Epithelial cell of proximal tubule (primary cell): ENCODE measurements at regions not wholly inside any gene's neighbourhood (a gene's known extent, or its start where the extent isn't known, plus 50 kb on each side); places are given as distances from the start of the nearest gene placed in this dataset.
"Not testable (repeated sequence)": the region's sequence is repeated elsewhere in the genome, so short reads cannot be mapped to it uniquely, and the experiment has no call there.

ENCODE experiments used
- DNase-seq: peaks from one replicate; pipeline ENCODE4 v3.0.0-alpha.2; 2011; ENCODE audit warnings: low read depth
- H3K4me3 ChIP-seq: 2 replicates; pipeline ENCODE4 v1.5.1; 2011; ENCODE audit warnings: low read depth, mild to moderate bottlenecking, low read length
- CTCF ChIP-seq: conservative IDR thresholded peaks from 2 replicates; pipeline ENCODE4 v1.5.1; 2012; ENCODE audit warnings: low read depth, mild to moderate bottlenecking, low read length

GRCh38 chr5:90264689-90265544, 144.6 kb downstream of the CETN3 start:
- peak; percentile 3 for DNase-seq
- peak; percentile 99 for TF ChIP-seq CTCF
- no peak overlapping the region for H3K4me3 ChIP-seq

GRCh38 chr5:90263102-90263820, 146.3 kb downstream of the CETN3 start:
- no peak overlapping the region for H3K4me3 ChIP-seq
- DNase-seq, result no peak
- TF ChIP-seq CTCF, result no peak

- no peak overlapping the region for H3K4me3 ChIP-seq
- no peak for TF ChIP-seq CTCF
Measured at GRCh38 chr5:90251447-90251846, 158.1 kb downstream of the CETN3 start.

DNA sequence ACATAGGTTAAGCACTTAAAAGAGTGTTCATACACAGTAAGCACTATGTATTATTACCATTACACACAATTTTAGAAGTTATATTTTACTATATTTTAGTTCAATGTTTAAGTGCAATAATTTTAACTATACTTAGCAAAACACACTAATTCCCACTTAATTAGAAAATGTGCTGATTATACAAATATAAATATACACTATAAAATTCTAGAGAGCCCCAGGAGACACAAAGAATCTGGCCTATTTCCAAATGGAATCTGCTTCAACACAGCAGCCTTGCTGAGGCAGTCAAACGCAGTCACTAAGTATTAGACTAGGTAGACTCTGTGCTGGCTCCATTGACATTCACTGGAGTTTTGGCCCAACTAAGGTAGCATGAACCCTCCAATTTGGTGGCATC, 160.9 kb downstream of the CETN3 start:
- no peak for TF ChIP-seq CTCF
- no peak for DNase-seq
- no peak overlapping the region for H3K4me3 ChIP-seq

More at GRCh38 chr5:90251447-90251846, 158.1 kb downstream of the CETN3 start:
- no peak for DNase-seq

DNA sequence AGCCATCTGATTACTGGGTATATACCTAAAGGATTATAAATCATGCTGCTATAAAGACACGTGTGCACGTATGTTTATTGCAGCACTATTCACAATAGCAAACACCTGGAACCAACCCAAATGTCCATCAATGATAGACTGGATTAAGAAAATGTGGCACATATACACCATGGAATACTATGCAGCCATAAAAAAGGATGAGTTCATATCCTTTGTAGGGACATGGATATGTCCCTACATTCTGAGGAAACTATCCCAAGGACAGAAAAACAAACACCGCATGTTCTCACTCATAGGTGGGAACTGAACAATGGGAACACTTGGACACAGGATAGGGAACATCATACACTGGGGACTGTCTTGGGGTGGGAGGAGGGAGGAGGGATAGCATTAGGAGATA, 165.7 kb downstream of the CETN3 start:
- H3K4me3 ChIP-seq, DNase-seq: not testable (repeated sequence)

DNA sequence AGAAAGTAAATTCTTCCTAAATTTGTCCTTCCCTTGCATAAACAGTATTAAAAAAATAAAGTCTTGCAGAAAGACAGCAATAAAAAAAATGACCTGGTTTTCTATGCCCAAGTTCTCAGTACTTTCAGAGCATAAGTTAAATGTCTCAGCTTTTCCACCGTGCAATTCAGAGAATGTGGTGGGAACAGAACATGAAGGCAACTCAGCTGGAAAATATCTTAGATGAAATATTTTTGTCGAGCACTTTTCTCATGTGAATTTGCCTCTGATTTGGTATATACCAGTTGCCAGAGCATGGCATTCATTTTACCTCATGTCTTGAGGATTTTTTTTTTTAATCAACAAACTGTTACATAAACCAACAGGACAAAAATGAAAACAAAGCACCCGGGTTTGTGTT, 176.1 kb downstream of the CETN3 start:
- no peak for DNase-seq
- no peak overlapping the region for H3K4me3 ChIP-seq
- TF ChIP-seq CTCF, result no peak

DNA sequence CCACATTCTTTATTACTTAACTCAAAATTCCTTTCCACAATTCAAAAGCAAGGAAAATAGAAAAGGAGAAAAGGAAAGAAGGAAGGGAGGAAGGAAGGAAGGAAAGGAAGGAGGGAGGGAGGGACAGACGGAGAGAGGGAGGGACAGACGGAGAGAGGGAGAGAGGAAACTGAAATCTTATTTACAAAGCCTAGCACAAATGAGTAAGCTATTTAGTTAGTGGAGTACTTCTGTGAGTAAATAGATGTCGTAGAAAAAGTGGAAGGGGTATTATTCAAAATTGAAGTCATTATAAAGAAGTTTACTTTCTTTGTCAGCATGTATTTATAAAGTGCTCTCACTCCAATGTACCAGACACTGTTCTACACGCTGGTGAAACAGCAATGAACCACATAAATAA, 177.9 kb downstream of the CETN3 start:
- H3K4me3 ChIP-seq, result no peak overlapping the region
- TF ChIP-seq CTCF, result no peak
- DNase-seq, result no peak
